Subcutaneous abdominal adipose tissue (tissue), 5 donors: ENCODE measurements at regions not wholly inside any gene's neighbourhood (a gene's known extent, or its start where the extent isn't known, plus 50 kb on each side); places are given as distances from the start of the nearest gene placed in this dataset.

Source experiments
- H3K27ac ChIP-seq: one replicate; pipeline ENCODE4 v1.7.0; 2013; ENCODE audit warnings: low read depth, mild to moderate bottlenecking, inconsistent platforms, low read length, moderate library complexity
- H3K27me3 ChIP-seq, 5 donors: one replicate each; pipeline ENCODE4 v1.7.0; 2013; ENCODE audit warnings: low read length in 5 of 5, inconsistent platforms in 1 of 5; ENCODE audit not compliant: control insufficient read depth in 5 of 5, insufficient read depth in 4 of 5
- H3K36me3 ChIP-seq, 5 donors: one replicate each; pipeline ENCODE4 v1.7.0; 2013; ENCODE audit warnings: low read length in 5 of 5; ENCODE audit not compliant: control insufficient read depth in 5 of 5, insufficient read depth in 5 of 5
- H3K4me1 ChIP-seq, 5 donors: one replicate each; pipeline ENCODE4 v1.7.0; 2013; ENCODE audit warnings: low read length in 5 of 5, mild to moderate bottlenecking in 3 of 5, moderate library complexity in 1 of 5; ENCODE audit not compliant: control insufficient read depth in 5 of 5, insufficient read depth in 5 of 5
- H3K4me3 ChIP-seq, 5 donors: one replicate each; pipeline ENCODE4 v1.7.0; 2013; ENCODE audit warnings: low read length in 5 of 5, low read depth in 1 of 5
- H3K9ac ChIP-seq, 5 donors: one replicate each; pipeline ENCODE4 v1.7.0; 2013; ENCODE audit warnings: low read length in 5 of 5, mild to moderate bottlenecking in 4 of 5, moderate library complexity in 3 of 5
- H3K9me3 ChIP-seq, 5 donors: one replicate each; pipeline ENCODE4 v1.7.0; 2013; ENCODE audit warnings: low read length in 5 of 5; ENCODE audit not compliant: control insufficient read depth in 5 of 5
- donor health status: healthy.
- donor health status: healthy.
- donor health status: healthy.
- donor health status: healthy.
- donor health status: healthy.

DNA sequence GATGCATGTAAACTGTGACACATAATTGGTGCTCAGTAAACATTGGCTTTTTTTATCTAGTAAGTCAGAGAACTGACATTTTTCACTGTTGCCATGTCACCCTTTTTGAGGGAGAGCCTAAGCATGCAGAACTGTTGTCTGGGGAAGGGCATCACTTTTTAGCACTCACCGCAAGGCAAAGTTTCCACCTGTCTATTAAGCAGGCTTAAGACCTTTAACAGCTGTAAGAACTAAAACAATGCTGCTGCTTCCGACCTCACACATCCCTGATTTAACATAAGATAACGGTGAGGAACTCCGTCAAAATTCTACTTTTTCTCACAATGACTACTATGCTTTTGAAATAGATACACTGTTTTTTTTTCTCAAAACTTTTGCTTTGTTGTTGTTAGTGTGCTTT, 554.8 kb downstream of the NUF2 start:
- H3K4me3 ChIP-seq, result no peak overlapping the region
- no peaks in the 10 kb centered on the region for H3K36me3 ChIP-seq
- peaks cover 0 to 25% (median 14%) of the 10 kb centered on the region in 5 donors for H3K4me1 ChIP-seq
- no peak overlapping the region for H3K9ac ChIP-seq
- no peaks in the 10 kb centered on the region for H3K27me3 ChIP-seq
- H3K9me3 ChIP-seq, result no peaks in the 10 kb centered on the region
- no peak overlapping the region for H3K27ac ChIP-seq

DNA sequence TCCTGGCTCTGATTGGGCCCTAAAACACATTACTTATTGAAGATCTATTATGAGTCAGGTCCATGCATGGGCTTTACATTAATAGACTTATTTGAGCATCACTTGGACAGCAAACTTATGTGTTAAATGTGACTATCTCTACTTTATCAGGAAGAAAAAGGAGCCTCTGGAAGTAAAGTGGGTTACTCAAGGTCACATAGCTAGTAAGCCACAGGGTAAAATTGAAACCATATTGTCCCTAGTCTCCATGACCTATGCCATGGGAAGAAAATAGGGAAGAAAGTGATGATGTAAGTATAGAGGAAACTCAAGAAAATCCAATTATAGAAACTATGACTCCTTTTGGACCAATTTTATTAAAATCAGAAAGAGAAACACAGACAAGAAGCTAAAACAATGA, 555.3 kb downstream of the NUF2 start:
- Histone ChIP-seq H3K4me3 (no peak overlapping the region), H3K36me3 (no peaks in the 10 kb centered on the region), H3K9ac (no peak overlapping the region), H3K27me3 (no peaks in the 10 kb centered on the region), H3K9me3 (no peaks in the 10 kb centered on the region), H3K27ac (no peak overlapping the region), H3K4me1 (peaks cover 0 to 24% (median 14%) of the 10 kb centered on the region in 5 donors)

DNA sequence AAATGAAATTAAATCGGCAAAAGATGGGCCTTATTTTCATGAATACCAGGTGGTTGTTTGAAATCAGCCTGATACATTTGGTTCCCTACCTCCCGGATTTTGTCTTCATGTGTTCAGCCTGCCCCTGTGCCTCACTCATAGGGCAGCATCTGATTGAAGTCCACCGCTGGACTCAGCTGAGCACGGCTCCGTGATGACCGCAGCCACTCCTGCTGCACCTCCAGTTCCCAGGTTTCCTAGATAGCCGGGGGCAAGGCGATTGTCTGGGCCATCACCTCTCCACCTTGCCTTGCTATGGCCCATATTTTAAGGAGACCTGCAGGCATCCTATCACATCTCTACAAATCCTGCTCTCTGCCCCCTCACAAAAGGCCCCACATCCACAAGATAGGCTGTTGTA, 563.8 kb downstream of the NUF2 start:
- H3K9me3 ChIP-seq, result no peaks in the 10 kb centered on the region
- H3K27me3 ChIP-seq, result no peaks in the 10 kb centered on the region
- no peak overlapping the region for H3K27ac ChIP-seq
- no peak overlapping the region for H3K4me3 ChIP-seq
- no peak overlapping the region for H3K9ac ChIP-seq
- H3K36me3 ChIP-seq, result no peaks in the 10 kb centered on the region
- H3K4me1 ChIP-seq, result peaks cover 0 to 11% (median 0%) of the 10 kb centered on the region in 5 donors

DNA sequence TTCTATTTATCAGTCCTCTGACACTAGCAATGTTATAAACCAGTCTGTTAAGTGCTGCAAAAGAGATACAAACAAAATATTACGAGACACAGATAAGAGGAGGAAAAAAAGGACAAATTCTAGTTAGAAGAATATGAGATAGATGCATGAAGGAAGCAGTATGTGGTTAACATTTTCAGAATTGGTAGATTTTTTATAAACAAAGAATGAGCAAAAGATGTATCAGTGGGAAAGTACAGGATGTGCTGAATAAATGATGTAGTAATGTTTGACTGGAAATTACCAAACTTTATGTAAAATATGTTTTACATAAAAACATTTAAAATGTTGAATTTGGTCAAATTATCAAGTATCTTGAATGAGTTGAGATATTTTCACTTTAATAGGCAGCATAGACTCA, 574.2 kb downstream of the NUF2 start:
- H3K9me3 ChIP-seq, result no peaks in the 10 kb centered on the region
- H3K36me3 ChIP-seq, result no peaks in the 10 kb centered on the region
- H3K27me3 ChIP-seq, result no peaks in the 10 kb centered on the region
- peaks cover 0 to 21% (median 0%) of the 10 kb centered on the region in 5 donors for H3K4me1 ChIP-seq
- H3K27ac ChIP-seq, result no peak overlapping the region
- no peak overlapping the region for H3K9ac ChIP-seq
- no peak overlapping the region for H3K4me3 ChIP-seq

DNA sequence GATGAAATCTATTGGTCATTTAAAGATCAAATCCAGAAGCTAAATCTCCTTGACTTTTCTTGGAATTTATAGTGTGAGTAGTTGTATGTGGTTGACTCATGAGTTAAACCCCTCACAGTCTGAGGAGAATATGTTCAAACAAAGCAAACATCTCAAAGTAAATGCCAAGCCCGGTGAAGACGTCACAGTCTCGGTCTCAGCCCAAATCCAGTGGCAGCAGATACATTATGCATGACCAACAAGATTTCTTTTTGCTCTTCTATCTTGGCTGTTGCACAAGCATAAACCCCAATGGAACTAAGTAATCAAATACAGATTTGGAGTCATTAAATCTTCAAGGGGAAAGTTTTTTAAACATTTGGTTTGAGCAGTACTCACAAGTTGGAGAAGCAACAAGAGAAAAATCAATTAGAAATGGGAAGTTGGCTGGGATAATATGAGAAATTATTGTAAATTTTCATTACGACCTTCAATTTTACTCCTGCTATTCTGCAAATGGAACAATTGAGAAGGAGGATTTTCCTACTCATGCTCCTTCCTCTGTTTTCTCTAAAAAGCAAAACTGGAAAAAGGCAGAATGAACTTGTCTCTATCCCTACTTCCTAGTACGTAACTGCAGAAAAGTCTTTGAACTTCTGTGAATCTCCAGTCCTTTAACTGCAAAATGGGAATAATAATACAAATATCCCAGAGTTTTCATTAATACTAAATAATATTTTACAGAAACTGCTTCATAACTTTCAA, 575.8 kb downstream of the NUF2 start:
- no peaks in the 10 kb centered on the region for H3K9me3 ChIP-seq
- H3K4me3 ChIP-seq, result no peak overlapping the region
- no peaks in the 10 kb centered on the region for H3K27me3 ChIP-seq
- no peak overlapping the region for H3K27ac ChIP-seq
- no peaks in the 10 kb centered on the region for H3K36me3 ChIP-seq
- no peak overlapping the region for H3K9ac ChIP-seq
- peaks cover 0 to 21% (median 0%) of the 10 kb centered on the region in 5 donors for H3K4me1 ChIP-seq

DNA sequence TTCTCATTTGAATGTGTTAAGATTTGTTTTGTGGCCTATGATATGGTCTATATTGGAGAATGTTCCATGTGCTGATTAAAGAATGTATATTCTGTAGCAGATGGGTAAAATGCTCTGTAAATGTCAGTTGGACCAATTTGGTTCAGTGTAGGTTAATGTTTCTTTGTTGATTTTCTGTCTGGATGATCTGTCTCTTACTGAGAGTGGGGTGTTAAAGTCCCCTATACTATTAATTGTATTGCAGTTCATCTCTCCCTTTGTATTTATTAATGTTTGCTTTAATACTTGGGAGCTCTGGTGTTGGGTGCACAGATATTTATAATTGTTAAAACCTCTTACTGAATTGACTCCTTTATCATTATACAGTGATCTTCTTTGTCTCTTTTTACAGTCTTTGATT, 584.5 kb downstream of the NUF2 start:
- Histone ChIP-seq H3K4me3 (no peak overlapping the region), H3K9me3 (no peaks in the 10 kb centered on the region)

DNA sequence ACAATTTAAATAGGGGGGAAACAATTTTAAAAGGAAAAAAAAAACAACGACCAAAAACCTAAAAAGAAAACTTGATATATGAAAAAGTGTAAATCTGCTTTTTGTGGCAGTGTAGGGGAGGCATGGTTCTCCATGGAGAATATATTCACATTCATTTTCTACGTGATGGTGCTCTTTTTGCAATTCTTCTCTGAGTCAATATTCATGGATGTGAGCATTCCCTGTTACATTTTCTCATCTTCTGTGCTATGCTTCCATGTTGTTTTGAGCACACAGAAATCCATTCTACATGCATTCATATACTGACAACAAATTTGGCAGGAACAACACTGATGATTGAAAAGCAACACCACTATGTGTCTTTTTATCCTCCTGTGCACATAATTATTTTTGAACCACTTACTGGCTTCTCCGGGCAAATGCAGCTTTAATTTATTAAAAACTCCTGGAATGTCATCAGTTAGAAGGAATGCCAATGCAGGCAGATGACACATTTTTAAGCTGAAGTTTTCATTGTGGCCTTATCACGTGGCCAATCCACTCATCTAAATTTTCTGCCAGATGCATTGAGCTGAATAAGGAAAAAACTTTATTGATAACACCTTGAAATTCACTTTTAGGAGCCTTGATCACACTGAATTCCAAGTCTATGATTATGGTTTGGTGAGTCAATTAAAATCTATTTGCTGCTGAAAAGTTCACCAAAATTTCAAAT, 590.6 kb downstream of the NUF2 start:
- Histone ChIP-seq H3K27me3 (no peaks in the 10 kb centered on the region), H3K27ac (no peak overlapping the region), H3K36me3 (no peaks in the 10 kb centered on the region), H3K4me3 (no peak overlapping the region), H3K4me1 (no peaks in the 10 kb centered on the region), H3K9ac (no peak overlapping the region), H3K9me3 (no peaks in the 10 kb centered on the region)

More for the DNA sequence above, 584.5 kb downstream of the NUF2 start:
- H3K36me3 ChIP-seq, result no peaks in the 10 kb centered on the region
- no peaks in the 10 kb centered on the region for H3K4me1 ChIP-seq
- no peak overlapping the region for H3K9ac ChIP-seq
- H3K27me3 ChIP-seq, result no peaks in the 10 kb centered on the region
- H3K27ac ChIP-seq, result no peak overlapping the region

DNA sequence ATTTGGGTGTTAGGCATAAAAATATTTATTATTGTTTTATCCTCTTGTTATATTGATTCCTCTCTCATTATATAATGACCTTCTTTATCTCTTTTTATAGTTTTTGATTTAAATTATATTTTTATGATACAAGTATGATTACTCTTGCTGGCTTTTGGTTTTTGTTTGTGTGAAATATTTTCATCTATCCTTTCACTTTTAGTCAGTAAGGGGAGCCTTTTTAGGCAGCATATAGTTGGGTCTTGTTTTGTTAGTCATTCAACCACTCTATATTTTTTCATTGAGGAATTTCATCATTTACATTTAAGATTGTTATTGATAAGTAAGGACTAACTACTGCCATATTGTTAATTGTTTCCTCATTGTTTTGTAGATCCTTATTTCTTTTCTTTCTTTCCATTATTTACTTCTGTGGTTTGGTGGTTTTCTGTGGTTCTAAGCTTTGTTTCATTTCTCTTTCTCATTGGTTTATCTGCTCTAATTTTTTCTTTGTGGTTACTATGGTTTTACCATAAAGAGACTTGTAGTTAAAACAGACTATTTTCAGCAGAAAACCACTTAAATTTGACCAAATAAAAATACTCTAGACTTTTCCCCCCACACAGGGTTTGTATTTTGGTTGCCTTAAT, 593.1 kb downstream of the NUF2 start:
- Histone ChIP-seq H3K4me1 (peaks cover 0 to 6% (median 0%) of the 10 kb centered on the region in 5 donors), H3K4me3 (no peak overlapping the region), H3K9me3 (no peaks in the 10 kb centered on the region), H3K36me3 (no peaks in the 10 kb centered on the region), H3K27ac (no peak overlapping the region), H3K9ac (no peak overlapping the region), H3K27me3 (no peaks in the 10 kb centered on the region)

DNA sequence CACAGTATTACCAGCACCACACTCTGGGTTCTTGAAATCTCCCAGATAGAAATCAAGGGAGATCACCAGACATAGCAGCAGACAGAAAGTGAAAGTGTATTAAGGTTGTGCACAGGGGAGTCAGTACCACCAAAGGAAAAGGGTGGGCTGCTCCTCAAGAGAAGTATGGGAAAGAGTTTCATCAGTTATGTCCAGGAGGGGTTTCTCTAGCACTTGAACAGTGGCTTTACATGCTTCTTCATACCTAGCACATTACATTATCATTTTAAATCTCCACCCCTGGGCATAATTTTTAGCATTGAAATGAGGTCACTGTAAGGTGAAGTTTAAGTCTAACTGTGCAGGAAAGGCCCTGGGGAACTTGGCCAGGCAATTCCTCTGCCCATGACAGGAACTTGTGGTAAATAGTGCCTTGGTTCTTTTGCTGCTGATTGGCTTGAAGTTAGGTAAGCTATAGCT, 601.0 kb downstream of the NUF2 start:
- no peaks in the 10 kb centered on the region for H3K36me3 ChIP-seq
- H3K9ac ChIP-seq, result no peak overlapping the region
- H3K27ac ChIP-seq, result no peak overlapping the region
- peaks cover 0 to 6% (median under 1%) of the 10 kb centered on the region in 5 donors for H3K4me1 ChIP-seq
- no peaks in the 10 kb centered on the region for H3K27me3 ChIP-seq
- H3K9me3 ChIP-seq, result no peaks in the 10 kb centered on the region
- no peak overlapping the region for H3K4me3 ChIP-seq

DNA sequence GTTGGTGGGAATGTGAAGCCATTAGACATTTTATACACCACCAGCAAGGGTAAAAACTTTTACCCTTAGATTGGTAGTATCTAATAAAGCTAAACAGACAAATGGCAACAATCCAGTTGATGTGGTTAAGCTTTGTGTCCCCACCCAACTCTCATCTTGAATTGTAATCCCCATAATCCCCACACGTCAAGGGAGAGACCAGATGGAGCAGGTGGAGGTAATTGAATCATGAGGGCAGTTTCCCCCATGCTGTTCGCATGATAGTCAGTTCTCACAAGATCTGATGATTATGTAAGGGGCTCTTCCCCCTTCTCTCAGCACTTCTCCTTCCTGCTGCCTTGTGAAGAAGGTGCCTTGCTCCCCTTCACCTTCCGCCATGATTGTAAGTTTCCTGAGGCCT, 602.3 kb downstream of the NUF2 start:
- Histone ChIP-seq H3K27me3 (no peaks in the 10 kb centered on the region), H3K36me3 (no peaks in the 10 kb centered on the region), H3K9ac (no peak overlapping the region), H3K4me3 (no peak overlapping the region), H3K9me3 (no peaks in the 10 kb centered on the region), H3K4me1 (peaks cover 0 to 11% (median 8%) of the 10 kb centered on the region in 5 donors), H3K27ac (no peak overlapping the region)
